GM12891 (cell line): ENCODE measurements at regions not wholly inside any gene's neighbourhood (a gene's known extent, or its start where the extent isn't known, plus 50 kb on each side); places are given as distances from the start of the nearest gene placed in this dataset.

ENCODE experiments used
- POLR2A ChIP-seq: IDR thresholded peaks from 2 replicates; pipeline ENCODE4 v1.6.1; 2011; ENCODE audit warnings: low read depth, low read length, control low read depth
- POLR2AphosphoS5 ChIP-seq: IDR thresholded peaks from 2 replicates; pipeline ENCODE4 v1.6.1; 2011; ENCODE audit warnings: low read depth, low read length, control low read depth
- TAF1 ChIP-seq: IDR thresholded peaks from 2 replicates; pipeline ENCODE4 v1.6.1; 2011; ENCODE audit warnings: low read depth, low read length, control low read depth

- no peak for TF ChIP-seq POLR2A
- no peak for TF ChIP-seq POLR2AphosphoS5
- TF ChIP-seq TAF1, result no peak
These were observed 921.3 kb downstream of the TUSC7 start for GRCh38 chr3:117630885-117631284.
